Prostate gland (tissue), 2 donors: ENCODE measurements at regions not wholly inside any gene's neighbourhood (a gene's known extent, or its start where the extent isn't known, plus 50 kb on each side); places are given as distances from the start of the nearest gene placed in this dataset.

ENCODE experiments used
- DNase-seq: peaks from one replicate; pipeline ENCODE4 v3.0.0-alpha.2; 2019; ENCODE audit warnings: low spot score
- H3K27ac ChIP-seq, 2 donors: fragments of 200-600 bp; sonication (generic); 2 replicates each; pipeline ENCODE4 v1.5.1; 2017 to 2019
- H3K27me3 ChIP-seq: fragments of 200-600 bp; sonication (generic); replicated peaks from 2 replicates; pipeline ENCODE4 v1.5.1; 2019; ENCODE audit not compliant: insufficient read depth
- H3K36me3 ChIP-seq, 2 donors: fragments of 200-600 bp; sonication (generic); 1 replicate in 1 of 2; 2 replicates in 1 of 2; pipeline versions ENCODE4 v1.5.1 to v1.8.1; 2017 to 2019
- H3K4me1 ChIP-seq: fragments of 200-600 bp; sonication (generic); replicated peaks from 2 replicates; pipeline ENCODE4 v1.5.1; 2019
- H3K4me3 ChIP-seq, 2 donors: fragments of 200-600 bp; sonication (generic); 2 replicates each; pipeline ENCODE4 v1.5.1; 2017 to 2019
- H3K9me3 ChIP-seq: fragments of 200-600 bp; sonication (generic); 2 replicates; pipeline ENCODE4 v1.5.1; 2017
- POLR2A ChIP-seq: fragments of 450-650 bp; IDR thresholded peaks from one replicate; pipeline ENCODE4 v1.6.1; 2016; ENCODE audit warnings: antibody characterized with exemption, mild to moderate bottlenecking
- POLR2AphosphoS5 ChIP-seq: sonication (generic); formaldehyde crosslinking; IDR thresholded peaks from one replicate; pipeline ENCODE4 v1.6.1; 2017; ENCODE audit warnings: antibody characterized with exemption
- WGBS: methylation state at CpG from one replicate; pipeline ENCODE4 v1.1.5; 2018; 5-methylcytosine and 5-hydroxymethylcytosine counted together
- intact Hi-C: fragments of 100-400 bp; cut with DNase I; formaldehyde crosslinking; loops from one replicate; pipeline ENCODE4 v1.14.2; 2022
- TF ChIP-seq, protein P1 (sequence below), 4 experiments: fragments of 200-600 bp in 2 of 4; fragments of 450-650 bp in 2 of 4; sonication (generic) in 2 of 4; IDR thresholded peaks; 1 replicate in 3 of 4; 2 replicates in 1 of 4; pipeline ENCODE4 v1.5.1; 2016 to 2019; ENCODE audit warnings: antibody characterized with exemption in 4 of 4, mild to moderate bottlenecking in 2 of 4, moderate library complexity in 2 of 4

DNA sequence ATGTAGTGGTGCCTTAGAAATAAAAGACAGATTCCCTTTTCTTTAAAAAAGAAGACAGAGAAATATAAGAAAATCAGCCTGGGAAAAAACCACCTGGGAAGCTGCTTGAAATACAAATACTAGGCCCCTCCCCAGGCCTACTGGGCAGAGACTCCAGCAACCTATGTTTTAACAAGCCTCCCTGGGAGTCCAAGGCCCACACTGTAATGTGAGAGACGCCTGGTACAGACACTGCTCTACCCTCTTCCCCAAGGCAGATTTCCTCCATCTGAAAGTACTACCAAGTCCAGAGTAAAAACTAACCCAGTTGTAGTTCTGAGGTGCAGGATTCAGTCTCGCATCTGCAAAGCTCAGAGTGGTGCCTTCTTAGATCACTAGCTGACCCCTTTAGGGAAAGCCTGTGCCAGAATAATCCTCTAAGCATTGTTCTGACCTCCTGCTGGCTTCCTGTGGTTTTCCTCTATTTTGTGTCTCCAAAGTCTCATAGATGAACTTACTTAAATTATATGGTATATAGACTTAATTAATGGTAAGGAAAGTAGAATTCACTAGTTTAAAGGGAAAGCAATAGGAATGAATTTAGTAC, 270.2 kb upstream of the SLC35B3 start:
- TF ChIP-seq POLR2AphosphoS5, result no peak
- no peak for TF ChIP-seq POLR2A
- TF ChIP-seq, protein P1, sequence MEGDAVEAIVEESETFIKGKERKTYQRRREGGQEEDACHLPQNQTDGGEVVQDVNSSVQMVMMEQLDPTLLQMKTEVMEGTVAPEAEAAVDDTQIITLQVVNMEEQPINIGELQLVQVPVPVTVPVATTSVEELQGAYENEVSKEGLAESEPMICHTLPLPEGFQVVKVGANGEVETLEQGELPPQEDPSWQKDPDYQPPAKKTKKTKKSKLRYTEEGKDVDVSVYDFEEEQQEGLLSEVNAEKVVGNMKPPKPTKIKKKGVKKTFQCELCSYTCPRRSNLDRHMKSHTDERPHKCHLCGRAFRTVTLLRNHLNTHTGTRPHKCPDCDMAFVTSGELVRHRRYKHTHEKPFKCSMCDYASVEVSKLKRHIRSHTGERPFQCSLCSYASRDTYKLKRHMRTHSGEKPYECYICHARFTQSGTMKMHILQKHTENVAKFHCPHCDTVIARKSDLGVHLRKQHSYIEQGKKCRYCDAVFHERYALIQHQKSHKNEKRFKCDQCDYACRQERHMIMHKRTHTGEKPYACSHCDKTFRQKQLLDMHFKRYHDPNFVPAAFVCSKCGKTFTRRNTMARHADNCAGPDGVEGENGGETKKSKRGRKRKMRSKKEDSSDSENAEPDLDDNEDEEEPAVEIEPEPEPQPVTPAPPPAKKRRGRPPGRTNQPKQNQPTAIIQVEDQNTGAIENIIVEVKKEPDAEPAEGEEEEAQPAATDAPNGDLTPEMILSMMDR (IDR thresholded peaks at IDR 0.05), result no peak
- Histone ChIP-seq H3K4me3 (no peak overlapping the region), H3K27ac (no peak overlapping the region), H3K27me3 (no peaks in the 10 kb centered on the region), H3K9me3 (no peaks in the 10 kb centered on the region), H3K4me1 (no peaks in the 10 kb centered on the region), H3K36me3 (no peaks in the 10 kb centered on the region)
- 56% methylated on average over 2 of the region's 2 CpGs for WGBS
- intact Hi-C loops, result loop anchor here (10.0 kb wide), 1 partner anchor 1729 kb away; no protein-coding TSS in a partner anchor
- no peak for DNase-seq

DNA sequence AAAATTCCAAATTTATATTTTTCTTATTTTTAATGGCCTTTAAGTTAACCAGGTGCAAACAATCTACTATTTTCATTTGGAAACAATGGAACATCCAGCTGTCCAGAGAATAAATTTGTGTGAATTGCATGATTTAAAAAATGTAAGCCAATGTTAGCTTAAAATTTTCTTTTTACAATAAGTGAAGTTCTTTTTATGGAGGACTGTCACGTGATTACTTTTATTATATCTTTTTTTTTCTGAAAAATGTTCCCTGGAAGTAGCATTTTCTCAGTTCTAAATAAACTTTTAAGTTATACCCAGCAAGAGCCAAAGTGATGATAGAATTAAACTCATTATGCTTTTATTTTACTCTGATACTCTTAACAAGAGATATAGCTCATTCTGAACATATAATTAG, 267.7 kb upstream of the SLC35B3 start:
- Histone ChIP-seq H3K27me3 (no peaks in the 10 kb centered on the region), H3K9me3 (no peaks in the 10 kb centered on the region), H3K27ac (no peak overlapping the region), H3K4me3 (no peak overlapping the region), H3K4me1 (no peaks in the 10 kb centered on the region), H3K36me3 (no peaks in the 10 kb centered on the region)
- WGBS, result 76% methylated on average over 1 of the region's 1 CpG
- TF ChIP-seq, protein P1 (IDR thresholded peaks at IDR 0.05), result no peak
- TF ChIP-seq POLR2A (no peak), POLR2AphosphoS5 (no peak)
- intact Hi-C loops, result loop anchor here (10.0 kb wide), 1 partner anchor 1732 kb away; no protein-coding TSS in a partner anchor
- DNase-seq, result no peak

DNA sequence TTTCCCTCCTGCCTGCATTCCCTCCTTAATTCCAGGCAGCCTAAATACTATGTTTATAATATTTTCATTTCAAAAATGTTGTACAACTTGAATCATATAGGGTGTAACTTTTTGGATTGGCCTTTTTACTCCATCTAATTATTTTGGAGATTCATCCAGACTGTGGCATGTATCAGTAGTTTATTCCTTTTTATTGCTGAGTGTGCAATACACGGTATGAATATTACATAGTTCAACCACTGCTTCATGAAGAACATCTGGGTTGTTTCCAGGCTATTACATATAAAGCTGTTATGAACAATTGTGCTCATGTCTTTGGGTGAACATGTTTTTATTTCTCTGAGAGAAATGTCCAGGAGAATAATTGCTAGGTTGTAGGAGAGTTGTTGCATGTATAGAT, 253.5 kb upstream of the SLC35B3 start:
- Histone ChIP-seq H3K36me3 (no peaks in the 10 kb centered on the region), H3K4me1 (no peaks in the 10 kb centered on the region), H3K9me3 (no peaks in the 10 kb centered on the region), H3K27ac (no peak overlapping the region), H3K27me3 (no peaks in the 10 kb centered on the region), H3K4me3 (no peak overlapping the region)
- no peak for DNase-seq
- TF ChIP-seq POLR2A (no peak), POLR2AphosphoS5 (no peak)
- TF ChIP-seq, protein P1 (IDR thresholded peaks at IDR 0.05), result no peak
- intact Hi-C loops, result no loop called here
- 82% methylated on average over 1 of the region's 1 CpG for WGBS

DNA sequence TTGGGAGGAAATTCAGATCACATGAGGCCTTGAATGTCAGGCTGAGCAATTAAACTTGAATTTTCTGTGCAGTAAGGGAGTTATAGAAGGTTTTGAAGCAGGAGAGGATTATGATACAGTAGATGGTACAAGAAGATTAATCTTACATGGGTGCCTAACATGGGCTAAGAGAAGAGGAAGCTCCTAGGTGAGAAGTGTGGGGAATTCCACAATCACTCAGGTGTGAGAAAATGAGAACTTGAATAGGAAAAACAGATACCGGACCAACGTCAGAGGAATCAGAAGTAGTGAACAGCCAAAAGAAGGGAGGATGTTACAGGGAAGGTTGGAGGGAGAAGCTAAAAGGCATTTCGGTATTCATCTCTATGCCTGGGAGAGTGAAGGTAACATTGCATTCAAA, 250.7 kb upstream of the SLC35B3 start:
- no peak overlapping the region for H3K27ac ChIP-seq
- DNase-seq, result no peak
- H3K27me3 ChIP-seq, result no peaks in the 10 kb centered on the region
- TF ChIP-seq POLR2AphosphoS5 (no peak), POLR2A (no peak)
- TF ChIP-seq, protein P1 (IDR thresholded peaks at IDR 0.05), result no peak
- no peak overlapping the region for H3K4me3 ChIP-seq
- intact Hi-C loops, result no loop called here
- H3K9me3 ChIP-seq, result no peaks in the 10 kb centered on the region
- 94% methylated on average over 3 of the region's 3 CpGs for WGBS
- no peaks in the 10 kb centered on the region for H3K4me1 ChIP-seq
- no peaks in the 10 kb centered on the region for H3K36me3 ChIP-seq

DNA sequence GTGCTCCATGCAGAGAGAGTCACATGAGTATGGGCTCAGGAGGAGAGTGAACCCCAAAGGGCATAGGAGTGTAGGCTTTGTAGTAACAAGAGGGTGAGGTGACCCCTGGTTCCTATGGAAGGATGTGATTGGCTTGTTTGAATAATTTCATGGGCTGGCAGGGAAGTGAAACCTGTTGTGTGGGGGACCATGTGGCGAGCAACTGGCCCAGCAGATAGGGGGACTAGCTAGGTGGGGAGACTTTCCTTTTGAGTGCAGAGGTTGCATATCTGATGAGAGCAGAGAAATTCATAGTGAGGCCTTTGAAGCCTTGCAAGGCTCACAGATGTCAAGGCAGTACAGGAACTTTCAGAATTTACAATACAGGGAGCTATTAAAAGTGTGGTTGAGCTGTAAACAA, 247.9 kb upstream of the SLC35B3 start:
- WGBS, result 92% methylated on average over 1 of the region's 1 CpG
- intact Hi-C loops, result no loop called here
- DNase-seq, result no peak
- Histone ChIP-seq H3K4me1 (no peaks in the 10 kb centered on the region), H3K27ac (no peak overlapping the region), H3K4me3 (no peak overlapping the region), H3K36me3 (no peaks in the 10 kb centered on the region), H3K27me3 (no peaks in the 10 kb centered on the region), H3K9me3 (no peaks in the 10 kb centered on the region)
- TF ChIP-seq, protein P1 (IDR thresholded peaks at IDR 0.05), result no peak
- no peak for TF ChIP-seq POLR2AphosphoS5
- no peak for TF ChIP-seq POLR2A
